IMR-90 (cell line): ENCODE measurements at regions not wholly inside any gene's neighbourhood (a gene's known extent, or its start where the extent isn't known, plus 50 kb on each side); places are given as distances from the start of the nearest gene placed in this dataset.

Experiments
- ATAC-seq: fragments of 200-7000 bp; cut with Tn5 transposase; 2 replicates; pipeline ENCODE4 v1.9.1; 2020; ENCODE audit warnings: low read depth, mild to moderate bottlenecking, moderate library complexity
- BruUV-seq: library from RNA; stranded (reverse); fragments of 400-500 nt; replicated peaks from 2 replicates; lab custom pipeline; 2021; lab: Mats Ljungman, UMichigan
- CTCF ChIA-PET: fragments of 300-600 bp; formaldehyde crosslinking; extraction: SDS; loops from one replicate; lab custom pipeline; 2021; ENCODE audit warnings: antibody characterized with exemption; lab: Yijun Ruan, JAX
- POLR2A ChIA-PET: fragments of 300-600 bp; sonication (Branson Sonifier 250); formaldehyde crosslinking; loops from one replicate; lab custom pipeline; 2022; ENCODE audit warnings: antibody characterized with exemption; ENCODE audit not compliant: unreplicated experiment; lab: Charles Lee
- DNase-seq: peaks from one replicate; pipeline ENCODE4 v3.0.0; 2013
- H2AFZ ChIP-seq: replicated peaks from 2 replicates; pipeline ENCODE3; 2013; ENCODE audit warnings: low read length, mild to moderate bottlenecking; ENCODE audit not compliant: poor library complexity
- H2AK5ac ChIP-seq: 2 replicates; pipeline ENCODE4 v1.6.1; 2013; ENCODE audit warnings: low read depth, low read length, inconsistent platforms
- H2AK9ac ChIP-seq: replicated peaks from 2 replicates; pipeline ENCODE3; 2013; ENCODE audit warnings: mild to moderate bottlenecking, low read depth, low read length, moderate library complexity; ENCODE audit not compliant: poor library complexity
- H2BK120ac ChIP-seq: 2 replicates; pipeline ENCODE4 v1.6.1; 2013; ENCODE audit warnings: low read depth, low read length, inconsistent platforms
- H2BK15ac ChIP-seq: 3 replicates; pipeline ENCODE4 v1.6.1; 2013; ENCODE audit warnings: low read depth, low read length, inconsistent platforms
- H2BK20ac ChIP-seq: 2 replicates; pipeline ENCODE4 v1.6.1; 2013; ENCODE audit warnings: low read depth, mild to moderate bottlenecking, inconsistent platforms, low read length, moderate library complexity
- H2BK5ac ChIP-seq: 2 replicates; pipeline ENCODE4 v1.6.1; 2013; ENCODE audit warnings: mild to moderate bottlenecking, low read depth, low read length, inconsistent platforms; ENCODE audit not compliant: poor library complexity, severe bottlenecking
- H3K14ac ChIP-seq: replicated peaks from 2 replicates; pipeline ENCODE4 v1.6.1; 2013; ENCODE audit warnings: low read depth, low read length, inconsistent platforms
- H3K18ac ChIP-seq: 2 replicates; pipeline ENCODE4 v1.6.1; 2013; ENCODE audit warnings: low read depth, low read length, control low read depth
- H3K23ac ChIP-seq: 2 replicates; pipeline ENCODE4 v1.6.1; 2013; ENCODE audit warnings: low read depth, low read length, inconsistent platforms
- H3K27ac ChIP-seq: 2 replicates; pipeline ENCODE4 v1.5.1; 2013; ENCODE audit warnings: mild to moderate bottlenecking, control low read depth, low read length; ENCODE audit not compliant: insufficient read depth
- H3K27me3 ChIP-seq: 2 replicates; pipeline ENCODE4 v1.6.1; 2013; ENCODE audit warnings: low read length; ENCODE audit not compliant: control insufficient read depth, insufficient read depth
- H3K36me3 ChIP-seq: 2 replicates; pipeline ENCODE4 v1.6.1; 2013; ENCODE audit warnings: low read length, mixed read lengths; ENCODE audit not compliant: control insufficient read depth, insufficient read depth
- H3K4ac ChIP-seq: 2 replicates; pipeline ENCODE4 v1.6.1; 2013; ENCODE audit warnings: low read depth, low read length, inconsistent platforms
- H3K4me1 ChIP-seq: 2 replicates; pipeline ENCODE4 v1.6.1; 2013; ENCODE audit warnings: low read length, mixed read lengths; ENCODE audit not compliant: control insufficient read depth, insufficient read depth
- H3K4me2 ChIP-seq: 2 replicates; pipeline ENCODE4 v1.6.1; 2013; ENCODE audit warnings: low read depth, mild to moderate bottlenecking, control low read depth, low read length, moderate library complexity
- H3K4me3 ChIP-seq: 2 replicates; pipeline ENCODE4 v1.5.1; 2013; ENCODE audit warnings: low read depth, mild to moderate bottlenecking, control low read depth, low read length, moderate library complexity; ENCODE audit not compliant: insufficient read depth
- H3K56ac ChIP-seq: 2 replicates; pipeline ENCODE4 v1.6.1; 2013; ENCODE audit warnings: low read length, inconsistent platforms; ENCODE audit not compliant: insufficient read depth; ENCODE audit errors: extremely low read depth
- H3K79me1 ChIP-seq, 2 experiments: 2 replicates each; pipeline ENCODE4 v1.6.1; 2013; ENCODE audit warnings: low read length in 2 of 2, inconsistent platforms in 1 of 2, low read depth in 1 of 2
- H3K9ac ChIP-seq: 2 replicates; pipeline ENCODE4 v1.6.1; 2013; ENCODE audit warnings: low read depth, low read length, control low read depth
- H3K9me1 ChIP-seq: 2 replicates; pipeline ENCODE4 v1.6.1; 2013; ENCODE audit warnings: low read length, inconsistent platforms; ENCODE audit not compliant: insufficient read depth
- H3K9me3 ChIP-seq: 2 replicates; pipeline ENCODE4 v1.6.1; 2013; ENCODE audit warnings: low read length; ENCODE audit not compliant: control insufficient read depth, insufficient read depth
- H4K20me1 ChIP-seq: 2 replicates; pipeline ENCODE4 v1.6.1; 2013; ENCODE audit warnings: low read length, inconsistent platforms; ENCODE audit not compliant: insufficient read depth
- H4K5ac ChIP-seq: 2 replicates; pipeline ENCODE4 v1.6.1; 2013; ENCODE audit warnings: mild to moderate bottlenecking, low read depth, low read length, control low read depth
- H4K8ac ChIP-seq, 2 experiments: 2 replicates each; pipeline ENCODE4 v1.6.1; 2013; ENCODE audit warnings: low read depth in 2 of 2, low read length in 2 of 2, control low read depth in 1 of 2, inconsistent platforms in 1 of 2
- H4K91ac ChIP-seq: 2 replicates; pipeline ENCODE4 v1.6.1; 2013; ENCODE audit warnings: low read depth, low read length, inconsistent platforms; ENCODE audit not compliant: insufficient read depth
- BHLHE40 ChIP-seq: fragments of 150-350 bp; IDR thresholded peaks from 2 replicates; pipeline ENCODE4 v1.6.1; 2016; ENCODE audit warnings: mild to moderate bottlenecking, low read depth, low read length
- CEBPB ChIP-seq: IDR thresholded peaks from 2 replicates; pipeline ENCODE4 v1.6.1; 2012; ENCODE audit warnings: low read depth, low read length, improper control_type of control experiment
- CHD1 ChIP-seq: IDR thresholded peaks from 2 replicates; pipeline ENCODE4 v1.6.1; 2012; ENCODE audit warnings: low read depth, low read length, improper control_type of control experiment
- FOS ChIP-seq: fragments of 150-350 bp; IDR thresholded peaks from 2 replicates; pipeline ENCODE4 v1.6.1; 2016; ENCODE audit warnings: low read depth, low read length
- MAFK ChIP-seq: IDR thresholded peaks from 2 replicates; pipeline ENCODE4 v1.6.1; 2012; ENCODE audit warnings: low read depth, low read length, improper control_type of control experiment
- MAZ ChIP-seq: IDR thresholded peaks from 2 replicates; pipeline ENCODE4 v1.6.1; 2012; ENCODE audit warnings: low read depth, mild to moderate bottlenecking, low read length, improper control_type of control experiment, moderate library complexity, borderline replicate concordance
- MXI1 ChIP-seq: IDR thresholded peaks from 2 replicates; pipeline ENCODE4 v1.6.1; 2012; ENCODE audit warnings: low read depth, mild to moderate bottlenecking, low read length, moderate library complexity, borderline replicate concordance
- NFE2L2 ChIP-seq: fragments of 150-350 bp; IDR thresholded peaks from 2 replicates; pipeline ENCODE4 v1.6.1; 2016; ENCODE audit warnings: low read depth, mild to moderate bottlenecking, low read length
- POLR2A ChIP-seq: IDR thresholded peaks from 2 replicates; pipeline ENCODE4 v1.6.1; 2012; ENCODE audit warnings: mild to moderate bottlenecking, low read depth, low read length
- RAD21 ChIP-seq: IDR thresholded peaks from 2 replicates; pipeline ENCODE4 v1.6.1; 2012; ENCODE audit warnings: low read length, improper control_type of control experiment
- RCOR1 ChIP-seq: IDR thresholded peaks from 2 replicates; pipeline ENCODE4 v1.6.1; 2012; ENCODE audit warnings: mild to moderate bottlenecking, low read length, improper control_type of control experiment; ENCODE audit not compliant: insufficient replicate concordance
- RFX5 ChIP-seq: IDR thresholded peaks from 2 replicates; pipeline ENCODE4 v1.8.0; 2012; ENCODE audit warnings: low read depth, mild to moderate bottlenecking, low read length, moderate library complexity
- SMC3 ChIP-seq: fragments of 150-350 bp; IDR thresholded peaks from 2 replicates; pipeline ENCODE4 v1.6.1; 2016; ENCODE audit warnings: low read depth, mild to moderate bottlenecking, antibody characterized with exemption, low read length, moderate library complexity
- WGBS, 2 experiments: methylation state at CpG; one replicate each; pipeline versions ENCODE4 v1.1.5 to v1.1.7; 2013; ENCODE audit warnings: missing lambda C conversion rate in 2 of 2; ENCODE audit not compliant: insufficient read length in 1 of 2; ENCODE audit errors: extremely low coverage in 2 of 2; 5-methylcytosine and 5-hydroxymethylcytosine counted together
- dilution Hi-C: fragments of 300-500 bp; cut with HindIII; formaldehyde crosslinking; loops from one replicate; pipeline ENCODE4 v1.14.3; 2018; ENCODE audit warnings: low sequenced_read_pairs; ENCODE audit not compliant: unreplicated experiment
- in situ Hi-C: fragments of 300-500 bp; cut with MboI; formaldehyde crosslinking; loops from 3 replicates; pipeline ENCODE4 v1.14.3; 2019; ENCODE audit warnings: low sequenced_read_pairs, inconsistent platforms, mixed read lengths
- intact Hi-C: fragments of 100-400 bp; cut with micrococcal nuclease; formaldehyde crosslinking; loops from 2 replicates; pipeline ENCODE4 v1.10.0; 2022
- TF ChIP-seq, protein P1 (sequence below): fragments of 150-350 bp; IDR thresholded peaks from 2 replicates; pipeline ENCODE4 v1.6.1; 2016; ENCODE audit warnings: low read depth, mild to moderate bottlenecking, low read length, moderate library complexity, borderline replicate concordance
- TF ChIP-seq, protein P2 (sequence below): fragments of 150-350 bp; IDR thresholded peaks from 2 replicates; pipeline ENCODE4 v1.6.1; 2017; ENCODE audit warnings: mild to moderate bottlenecking, antibody characterized with exemption, low read length, low read depth
- TF ChIP-seq, protein P3 (sequence below): conservative IDR thresholded peaks from 2 replicates; pipeline ENCODE4 v1.5.1; 2012; ENCODE audit warnings: mild to moderate bottlenecking, low read depth, low read length, improper control_type of control experiment

DNA sequence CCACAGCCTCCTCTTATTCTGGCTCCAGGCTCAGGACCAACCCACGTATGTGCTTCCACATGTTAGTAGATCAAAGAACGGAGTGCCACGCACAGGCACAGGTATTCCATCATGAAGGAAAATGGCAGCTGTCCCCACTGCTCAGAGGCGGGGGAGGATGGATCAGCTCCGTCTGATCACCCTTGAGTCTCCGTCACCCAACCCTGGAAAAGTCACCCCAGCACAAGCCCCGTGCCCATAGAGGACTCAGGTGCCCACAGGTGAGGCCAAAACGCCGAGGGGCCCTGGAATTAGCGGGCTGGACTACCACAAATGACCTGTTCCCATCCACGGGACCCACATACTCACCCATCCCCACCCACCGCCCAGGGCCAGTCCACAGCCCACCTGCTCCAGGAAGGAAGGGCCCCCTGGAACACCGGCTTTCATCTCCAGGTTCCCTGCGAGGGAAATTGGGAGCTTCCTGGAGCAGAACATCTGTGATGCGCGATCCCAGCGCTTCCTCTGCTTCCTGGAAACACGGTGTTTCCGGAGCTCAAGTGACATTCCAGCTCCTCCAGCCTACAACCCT is 120.5 kb upstream of the SPACA7 start:
- no peak overlapping the region for H3K27ac ChIP-seq
- BruUV-seq: no TSS peak
- H3K79me1 ChIP-seq: no peaks in the 10 kb centered on the region
- H3K4me2 ChIP-seq: no peak overlapping the region
- no peak overlapping the region for H3K9ac ChIP-seq
- WGBS, 2 experiments: 54% methylated on average over 4 of the region's 19 CpGs; no CpG with 5 or more reads in 1 of the 2 experiments
- H2BK20ac ChIP-seq: no peak overlapping the region
- no peak overlapping the region for H2AFZ ChIP-seq
- H4K5ac ChIP-seq: no peak overlapping the region
- POLR2A ChIA-PET: no interaction called here
- no peak overlapping the region for H2AK5ac ChIP-seq
- in situ Hi-C loops (no loop called here), dilution Hi-C loops (no loop called here), intact Hi-C loops (no loop called here)
- H3K14ac ChIP-seq: no peak overlapping the region
- DNase-seq (no peak), ATAC-seq (no peak)
- H3K9me1 ChIP-seq: no peaks in the 10 kb centered on the region
- no peak overlapping the region for H4K91ac ChIP-seq
- H3K56ac ChIP-seq: no peak overlapping the region
- no peak overlapping the region for H2AK9ac ChIP-seq
- no peaks in the 10 kb centered on the region for H3K27me3 ChIP-seq
- no peaks in the 10 kb centered on the region for H3K4me1 ChIP-seq
- no peak overlapping the region for H3K23ac ChIP-seq
- H3K36me3 ChIP-seq: no peaks in the 10 kb centered on the region
- peaks cover 58% of the 10 kb centered on the region for H3K9me3 ChIP-seq
- no peak overlapping the region for H3K4me3 ChIP-seq
- H2BK5ac ChIP-seq: no peak overlapping the region
- no peak overlapping the region for H2BK15ac ChIP-seq
- H3K18ac ChIP-seq: no peak overlapping the region
- CTCF ChIA-PET: no interaction called here
- H3K4ac ChIP-seq: no peak overlapping the region
- H2BK120ac ChIP-seq: no peak overlapping the region
- no peak for TF ChIP-seq MAZ
- no peak for TF ChIP-seq BHLHE40
- TF ChIP-seq SMC3: no peak
- no peak for TF ChIP-seq RCOR1
- TF ChIP-seq CHD1: no peak
- TF ChIP-seq MAFK: no peak
- no peak for TF ChIP-seq RFX5
- TF ChIP-seq RAD21: no peak
- TF ChIP-seq MXI1: no peak
- TF ChIP-seq FOS: no peak
- TF ChIP-seq, protein P1, sequence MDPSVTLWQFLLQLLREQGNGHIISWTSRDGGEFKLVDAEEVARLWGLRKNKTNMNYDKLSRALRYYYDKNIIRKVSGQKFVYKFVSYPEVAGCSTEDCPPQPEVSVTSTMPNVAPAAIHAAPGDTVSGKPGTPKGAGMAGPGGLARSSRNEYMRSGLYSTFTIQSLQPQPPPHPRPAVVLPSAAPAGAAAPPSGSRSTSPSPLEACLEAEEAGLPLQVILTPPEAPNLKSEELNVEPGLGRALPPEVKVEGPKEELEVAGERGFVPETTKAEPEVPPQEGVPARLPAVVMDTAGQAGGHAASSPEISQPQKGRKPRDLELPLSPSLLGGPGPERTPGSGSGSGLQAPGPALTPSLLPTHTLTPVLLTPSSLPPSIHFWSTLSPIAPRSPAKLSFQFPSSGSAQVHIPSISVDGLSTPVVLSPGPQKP: no peak
- TF ChIP-seq, protein P2, sequence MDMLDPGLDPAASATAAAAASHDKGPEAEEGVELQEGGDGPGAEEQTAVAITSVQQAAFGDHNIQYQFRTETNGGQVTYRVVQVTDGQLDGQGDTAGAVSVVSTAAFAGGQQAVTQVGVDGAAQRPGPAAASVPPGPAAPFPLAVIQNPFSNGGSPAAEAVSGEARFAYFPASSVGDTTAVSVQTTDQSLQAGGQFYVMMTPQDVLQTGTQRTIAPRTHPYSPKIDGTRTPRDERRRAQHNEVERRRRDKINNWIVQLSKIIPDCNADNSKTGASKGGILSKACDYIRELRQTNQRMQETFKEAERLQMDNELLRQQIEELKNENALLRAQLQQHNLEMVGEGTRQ: no peak
- TF ChIP-seq, protein P3, sequence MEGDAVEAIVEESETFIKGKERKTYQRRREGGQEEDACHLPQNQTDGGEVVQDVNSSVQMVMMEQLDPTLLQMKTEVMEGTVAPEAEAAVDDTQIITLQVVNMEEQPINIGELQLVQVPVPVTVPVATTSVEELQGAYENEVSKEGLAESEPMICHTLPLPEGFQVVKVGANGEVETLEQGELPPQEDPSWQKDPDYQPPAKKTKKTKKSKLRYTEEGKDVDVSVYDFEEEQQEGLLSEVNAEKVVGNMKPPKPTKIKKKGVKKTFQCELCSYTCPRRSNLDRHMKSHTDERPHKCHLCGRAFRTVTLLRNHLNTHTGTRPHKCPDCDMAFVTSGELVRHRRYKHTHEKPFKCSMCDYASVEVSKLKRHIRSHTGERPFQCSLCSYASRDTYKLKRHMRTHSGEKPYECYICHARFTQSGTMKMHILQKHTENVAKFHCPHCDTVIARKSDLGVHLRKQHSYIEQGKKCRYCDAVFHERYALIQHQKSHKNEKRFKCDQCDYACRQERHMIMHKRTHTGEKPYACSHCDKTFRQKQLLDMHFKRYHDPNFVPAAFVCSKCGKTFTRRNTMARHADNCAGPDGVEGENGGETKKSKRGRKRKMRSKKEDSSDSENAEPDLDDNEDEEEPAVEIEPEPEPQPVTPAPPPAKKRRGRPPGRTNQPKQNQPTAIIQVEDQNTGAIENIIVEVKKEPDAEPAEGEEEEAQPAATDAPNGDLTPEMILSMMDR: no peak
- TF ChIP-seq NFE2L2: no peak
- no peak for TF ChIP-seq POLR2A
- TF ChIP-seq CEBPB: no peak
- H4K8ac ChIP-seq: no peak overlapping the region
- H4K20me1 ChIP-seq: no peaks in the 10 kb centered on the region
